ENCODE measurements at regions not wholly inside any gene's neighbourhood (a gene's known extent, or its start where the extent isn't known, plus 50 kb on each side); places are given as distances from the start of the nearest gene placed in this dataset.

DNA sequence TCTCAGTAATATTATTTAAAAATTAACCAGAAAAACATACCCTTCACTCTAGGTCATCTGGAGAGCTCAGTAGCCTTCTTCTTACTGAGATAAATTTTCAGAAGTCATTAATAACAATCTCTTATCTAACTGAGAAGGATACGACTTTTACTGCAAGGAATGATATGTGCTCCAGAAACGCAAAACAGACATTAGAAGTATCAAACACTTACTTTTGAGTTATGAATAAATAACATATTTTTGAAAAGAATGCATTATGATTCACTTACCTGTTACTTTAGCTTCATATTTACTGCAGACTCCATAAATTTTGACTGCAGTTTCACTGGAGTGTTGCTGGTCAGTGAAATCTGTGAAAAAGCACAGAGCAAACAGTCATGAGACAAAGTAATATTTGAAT is 668.7 kb upstream of the NRSN1 start:
- DNase-seq (ENCODE audit: low spot score) = no peak
- Histone ChIP-seq H2AFZ (no peak overlapping the region), H3K27me3 (no peaks in the 10 kb centered on the region), H3K36me3 (replicated peaks; ENCODE audit: insufficient read depth, low read depth) (no peaks in the 10 kb centered on the region), H3K9me2 (replicated peaks; ENCODE audit: insufficient read depth) (no peaks in the 10 kb centered on the region), H3K4me1 (ENCODE audit: insufficient read depth) (no peaks in the 10 kb centered on the region), H3K9me3 (ENCODE audit: low read depth) (no peaks in the 10 kb centered on the region), H3K27ac (no peak overlapping the region), H3K4me3 (no peak overlapping the region), H3K79me2 (no peaks in the 10 kb centered on the region), H4K20me1 (ENCODE audit: insufficient read depth, poor library complexity, severe bottlenecking) (no peaks in the 10 kb centered on the region), H3K4me2 (no peak overlapping the region)
- TF ChIP-seq, protein P1, sequence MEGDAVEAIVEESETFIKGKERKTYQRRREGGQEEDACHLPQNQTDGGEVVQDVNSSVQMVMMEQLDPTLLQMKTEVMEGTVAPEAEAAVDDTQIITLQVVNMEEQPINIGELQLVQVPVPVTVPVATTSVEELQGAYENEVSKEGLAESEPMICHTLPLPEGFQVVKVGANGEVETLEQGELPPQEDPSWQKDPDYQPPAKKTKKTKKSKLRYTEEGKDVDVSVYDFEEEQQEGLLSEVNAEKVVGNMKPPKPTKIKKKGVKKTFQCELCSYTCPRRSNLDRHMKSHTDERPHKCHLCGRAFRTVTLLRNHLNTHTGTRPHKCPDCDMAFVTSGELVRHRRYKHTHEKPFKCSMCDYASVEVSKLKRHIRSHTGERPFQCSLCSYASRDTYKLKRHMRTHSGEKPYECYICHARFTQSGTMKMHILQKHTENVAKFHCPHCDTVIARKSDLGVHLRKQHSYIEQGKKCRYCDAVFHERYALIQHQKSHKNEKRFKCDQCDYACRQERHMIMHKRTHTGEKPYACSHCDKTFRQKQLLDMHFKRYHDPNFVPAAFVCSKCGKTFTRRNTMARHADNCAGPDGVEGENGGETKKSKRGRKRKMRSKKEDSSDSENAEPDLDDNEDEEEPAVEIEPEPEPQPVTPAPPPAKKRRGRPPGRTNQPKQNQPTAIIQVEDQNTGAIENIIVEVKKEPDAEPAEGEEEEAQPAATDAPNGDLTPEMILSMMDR (IDR thresholded peaks at IDR 0.05; ENCODE audit: poor library complexity) = no peak
- TF ChIP-seq EZH2phosphoT487 (IDR thresholded peaks at IDR 0.05; ENCODE audit: low read depth, severe bottlenecking, unreplicated experiment) (no peak), EZH2 (IDR thresholded peaks at IDR 0.05; ENCODE audit: borderline replicate concordance) (no peak)
- 61% methylated on average over 2 of the region's 2 CpGs for WGBS (ENCODE audit: low lambda C conversion rate, missing lambda C conversion rate)

DNA sequence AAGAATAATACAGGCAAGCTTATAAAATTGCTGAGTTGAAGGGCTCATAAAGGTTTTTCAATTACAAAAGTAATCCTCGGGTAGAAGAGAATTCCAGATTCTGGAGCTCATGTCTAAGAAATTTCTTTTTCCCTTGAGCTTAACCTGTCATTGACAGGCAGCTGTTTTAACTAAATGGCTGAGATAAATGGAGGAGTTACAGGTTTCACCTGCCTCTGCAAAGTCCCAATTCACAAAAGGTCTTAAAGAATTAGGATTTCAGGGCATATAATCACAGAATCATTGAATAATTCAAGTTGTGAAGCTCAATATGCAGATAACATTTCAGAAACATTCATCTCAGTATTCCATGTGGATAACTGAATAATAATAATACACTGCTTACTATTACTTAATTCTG is 660.1 kb upstream of the NRSN1 start:
- H3K9me3 ChIP-seq (ENCODE audit: low read depth) = no peaks in the 10 kb centered on the region
- H3K4me3 ChIP-seq = no peak overlapping the region
- H3K79me2 ChIP-seq = no peaks in the 10 kb centered on the region
- H3K4me2 ChIP-seq = no peak overlapping the region
- no peaks in the 10 kb centered on the region for H4K20me1 ChIP-seq (ENCODE audit: insufficient read depth, poor library complexity, severe bottlenecking)
- H3K4me1 ChIP-seq (ENCODE audit: insufficient read depth) = no peaks in the 10 kb centered on the region
- no peak overlapping the region for H3K27ac ChIP-seq
- TF ChIP-seq, protein P1 (IDR thresholded peaks at IDR 0.05; ENCODE audit: poor library complexity) = no peak
- TF ChIP-seq EZH2phosphoT487 (IDR thresholded peaks at IDR 0.05; ENCODE audit: low read depth, severe bottlenecking, unreplicated experiment) = no peak
- no peak for TF ChIP-seq EZH2 (IDR thresholded peaks at IDR 0.05; ENCODE audit: borderline replicate concordance)
- no peaks in the 10 kb centered on the region for H3K36me3 ChIP-seq (replicated peaks; ENCODE audit: insufficient read depth, low read depth)
- H3K27me3 ChIP-seq = no peaks in the 10 kb centered on the region
- H2AFZ ChIP-seq = no peak overlapping the region
- no peak for DNase-seq (ENCODE audit: low spot score)
- 56% methylated on average over 1 of the region's 1 CpG for WGBS (ENCODE audit: low lambda C conversion rate, missing lambda C conversion rate)
- no peaks in the 10 kb centered on the region for H3K9me2 ChIP-seq (replicated peaks; ENCODE audit: insufficient read depth)

DNA sequence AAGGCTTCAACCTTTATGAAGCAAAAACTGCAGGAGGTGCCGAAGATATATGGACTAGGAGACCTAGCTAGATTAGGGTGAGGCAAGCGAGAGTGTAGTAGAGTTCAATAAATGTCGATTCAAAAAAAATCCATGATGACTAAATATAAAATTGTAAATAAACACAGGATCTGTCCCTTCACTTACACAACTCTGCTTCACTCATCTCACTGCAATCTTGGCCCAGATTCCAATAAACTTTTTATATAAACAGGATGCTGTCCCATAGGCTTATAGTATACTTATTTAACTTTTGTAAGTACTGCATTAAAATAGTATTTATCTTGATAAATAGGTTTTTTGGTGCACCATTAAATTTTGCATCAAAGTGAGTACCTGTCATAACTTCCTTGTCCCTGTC is 648.4 kb upstream of the NRSN1 start:
- Histone ChIP-seq H2AFZ (no peak overlapping the region), H3K4me3 (no peak overlapping the region), H3K4me1 (ENCODE audit: insufficient read depth) (no peaks in the 10 kb centered on the region), H3K9me2 (replicated peaks; ENCODE audit: insufficient read depth) (no peaks in the 10 kb centered on the region), H3K27ac (no peak overlapping the region), H3K9me3 (ENCODE audit: low read depth) (no peaks in the 10 kb centered on the region), H4K20me1 (ENCODE audit: insufficient read depth, poor library complexity, severe bottlenecking) (no peaks in the 10 kb centered on the region), H3K27me3 (no peaks in the 10 kb centered on the region), H3K4me2 (no peak overlapping the region), H3K36me3 (replicated peaks; ENCODE audit: insufficient read depth, low read depth) (no peaks in the 10 kb centered on the region), H3K79me2 (no peaks in the 10 kb centered on the region)
- WGBS (ENCODE audit: low lambda C conversion rate, missing lambda C conversion rate) = 66% methylated on average over 3 of the region's 3 CpGs
- no peak for TF ChIP-seq EZH2 (IDR thresholded peaks at IDR 0.05; ENCODE audit: borderline replicate concordance)
- TF ChIP-seq, protein P1 (IDR thresholded peaks at IDR 0.05; ENCODE audit: poor library complexity) = no peak
- no peak for TF ChIP-seq EZH2phosphoT487 (IDR thresholded peaks at IDR 0.05; ENCODE audit: low read depth, severe bottlenecking, unreplicated experiment)
- no peak for DNase-seq (ENCODE audit: low spot score)

DNA sequence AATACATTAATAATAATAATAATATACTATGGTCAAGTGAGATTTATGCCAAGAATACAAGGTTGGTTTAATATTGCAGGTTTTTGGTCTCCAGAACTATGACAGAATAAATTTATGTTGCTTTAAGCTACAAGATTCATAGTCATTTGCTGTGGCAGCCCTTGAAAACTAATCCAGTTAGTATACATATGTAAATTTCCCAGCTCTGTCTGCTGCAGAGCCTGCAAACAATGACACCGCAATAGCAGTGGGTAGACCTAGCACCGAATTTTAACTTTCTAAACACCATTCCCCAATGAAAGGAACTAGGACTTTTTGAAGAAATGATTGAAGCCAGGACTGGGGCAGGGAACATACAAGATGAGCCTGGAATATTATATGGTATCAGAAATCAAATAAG is 647.7 kb upstream of the NRSN1 start:
- H3K79me2 ChIP-seq = no peaks in the 10 kb centered on the region
- H3K4me2 ChIP-seq = no peak overlapping the region

More for the DNA sequence above, 647.7 kb upstream of the NRSN1 start:
- no peaks in the 10 kb centered on the region for H3K4me1 ChIP-seq (ENCODE audit: insufficient read depth)
- no peaks in the 10 kb centered on the region for H3K36me3 ChIP-seq (replicated peaks; ENCODE audit: insufficient read depth, low read depth)
- H3K9me3 ChIP-seq (ENCODE audit: low read depth) = no peaks in the 10 kb centered on the region
- H3K9me2 ChIP-seq (replicated peaks; ENCODE audit: insufficient read depth) = no peaks in the 10 kb centered on the region
- H4K20me1 ChIP-seq (ENCODE audit: insufficient read depth, poor library complexity, severe bottlenecking) = no peaks in the 10 kb centered on the region
- no peak for DNase-seq (ENCODE audit: low spot score)
- 64% methylated on average over 2 of the region's 2 CpGs for WGBS (ENCODE audit: low lambda C conversion rate, missing lambda C conversion rate)
- no peak overlapping the region for H3K27ac ChIP-seq
- H2AFZ ChIP-seq = no peak overlapping the region
- no peaks in the 10 kb centered on the region for H3K27me3 ChIP-seq
- no peak overlapping the region for H3K4me3 ChIP-seq
- TF ChIP-seq EZH2 (IDR thresholded peaks at IDR 0.05; ENCODE audit: borderline replicate concordance) (no peak), EZH2phosphoT487 (IDR thresholded peaks at IDR 0.05; ENCODE audit: low read depth, severe bottlenecking, unreplicated experiment) (no peak)
- TF ChIP-seq, protein P1 (IDR thresholded peaks at IDR 0.05; ENCODE audit: poor library complexity) = no peak
